ENCODE measurements at regions not wholly inside any gene's neighbourhood (a gene's known extent, or its start where the extent isn't known, plus 50 kb on each side); places are given as distances from the start of the nearest gene placed in this dataset.

GRCh38 chr13:73138638-73139491 lies 80.1 kb downstream of the KLF5 start:
- no peak for DNase-seq (ENCODE audit: extremely low read depth, low read depth)
- no peak for TF ChIP-seq CTCF (IDR thresholded peaks at IDR 0.05; ENCODE audit: low read depth, low read length, missing control alignments)
- no peak overlapping the region for H3K4me3 ChIP-seq (replicated peaks; ENCODE audit: low read depth, low read length)

- no peak for TF ChIP-seq CTCF (IDR thresholded peaks at IDR 0.05; ENCODE audit: low read depth, low read length, missing control alignments)
- no peak for DNase-seq (ENCODE audit: extremely low read depth, low read depth)
- no peak overlapping the region for H3K4me3 ChIP-seq (replicated peaks; ENCODE audit: low read depth, low read length)
These were observed 79.5 kb downstream of the KLF5 start for GRCh38 chr13:73138276-73138637.

- H3K4me3 ChIP-seq (replicated peaks; ENCODE audit: low read depth, low read length) = no peak overlapping the region
- no peak for TF ChIP-seq CTCF (IDR thresholded peaks at IDR 0.05; ENCODE audit: low read depth, low read length, missing control alignments)
- no peak for DNase-seq (ENCODE audit: extremely low read depth, low read depth)
These were observed 78.0 kb downstream of the KLF5 start for GRCh38 chr13:73136776-73137175.

- H3K4me3 ChIP-seq (replicated peaks; ENCODE audit: low read depth, low read length) = no peak overlapping the region
- no peak for DNase-seq (ENCODE audit: extremely low read depth, low read depth)
- TF ChIP-seq CTCF (IDR thresholded peaks at IDR 0.05; ENCODE audit: low read depth, low read length, missing control alignments) = no peak
These were observed 74.7 kb downstream of the KLF5 start for GRCh38 chr13:73133531-73133930.

- no peak for DNase-seq (ENCODE audit: extremely low read depth, low read depth)
- no peak for TF ChIP-seq CTCF (IDR thresholded peaks at IDR 0.05; ENCODE audit: low read depth, low read length, missing control alignments)
- no peak overlapping the region for H3K4me3 ChIP-seq (replicated peaks; ENCODE audit: low read depth, low read length)
These were observed 72.4 kb downstream of the KLF5 start for GRCh38 chr13:73131247-73131646.

GRCh38 chr13:73129023-73129422 lies 70.2 kb downstream of the KLF5 start:
- no peak overlapping the region for H3K4me3 ChIP-seq (replicated peaks; ENCODE audit: low read depth, low read length)
- no peak for DNase-seq (ENCODE audit: extremely low read depth, low read depth)
- no peak for TF ChIP-seq CTCF (IDR thresholded peaks at IDR 0.05; ENCODE audit: low read depth, low read length, missing control alignments)

All from HFF-Myc (cell line).